Retinal pigment epithelial cell (primary cell): ENCODE measurements at regions not wholly inside any gene's neighbourhood (a gene's known extent, or its start where the extent isn't known, plus 50 kb on each side); places are given as distances from the start of the nearest gene placed in this dataset.

ENCODE experiments used
- DNase-seq: peaks from one replicate; pipeline ENCODE4 v3.0.0-alpha.2; 2010; ENCODE audit warnings: low read depth
- H3K4me3 ChIP-seq: 2 replicates; pipeline ENCODE4 v1.5.1; 2011; ENCODE audit warnings: mild to moderate bottlenecking, low read length, control low read depth, moderate library complexity
- TF ChIP-seq, protein P1 (sequence below): conservative IDR thresholded peaks from 2 replicates; pipeline ENCODE4 v1.5.1; 2011; ENCODE audit warnings: low read depth, low read length, control low read depth, inconsistent platforms

DNA sequence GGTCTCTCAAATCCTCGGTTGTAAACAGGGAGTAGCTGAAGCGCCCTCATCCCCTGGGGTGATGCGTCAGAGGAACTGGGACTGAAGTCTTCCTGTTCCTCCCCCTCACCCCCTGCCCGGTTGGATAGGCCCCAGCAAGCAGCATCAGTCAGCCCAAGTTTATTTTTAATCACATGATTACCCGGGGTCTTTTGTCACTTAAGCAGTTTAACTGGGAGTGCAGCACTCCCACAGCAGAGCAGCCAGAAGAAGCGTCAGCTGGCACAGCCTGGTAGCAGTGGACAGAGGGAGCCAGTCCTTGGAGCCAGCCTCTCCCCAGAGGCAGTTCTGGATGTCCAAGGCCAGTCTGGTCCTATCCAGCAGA is 342.1 kb downstream of the CTTN start:
- no peak overlapping the region for H3K4me3 ChIP-seq
- TF ChIP-seq, protein P1, sequence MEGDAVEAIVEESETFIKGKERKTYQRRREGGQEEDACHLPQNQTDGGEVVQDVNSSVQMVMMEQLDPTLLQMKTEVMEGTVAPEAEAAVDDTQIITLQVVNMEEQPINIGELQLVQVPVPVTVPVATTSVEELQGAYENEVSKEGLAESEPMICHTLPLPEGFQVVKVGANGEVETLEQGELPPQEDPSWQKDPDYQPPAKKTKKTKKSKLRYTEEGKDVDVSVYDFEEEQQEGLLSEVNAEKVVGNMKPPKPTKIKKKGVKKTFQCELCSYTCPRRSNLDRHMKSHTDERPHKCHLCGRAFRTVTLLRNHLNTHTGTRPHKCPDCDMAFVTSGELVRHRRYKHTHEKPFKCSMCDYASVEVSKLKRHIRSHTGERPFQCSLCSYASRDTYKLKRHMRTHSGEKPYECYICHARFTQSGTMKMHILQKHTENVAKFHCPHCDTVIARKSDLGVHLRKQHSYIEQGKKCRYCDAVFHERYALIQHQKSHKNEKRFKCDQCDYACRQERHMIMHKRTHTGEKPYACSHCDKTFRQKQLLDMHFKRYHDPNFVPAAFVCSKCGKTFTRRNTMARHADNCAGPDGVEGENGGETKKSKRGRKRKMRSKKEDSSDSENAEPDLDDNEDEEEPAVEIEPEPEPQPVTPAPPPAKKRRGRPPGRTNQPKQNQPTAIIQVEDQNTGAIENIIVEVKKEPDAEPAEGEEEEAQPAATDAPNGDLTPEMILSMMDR = no peak
- no peak for DNase-seq

DNA sequence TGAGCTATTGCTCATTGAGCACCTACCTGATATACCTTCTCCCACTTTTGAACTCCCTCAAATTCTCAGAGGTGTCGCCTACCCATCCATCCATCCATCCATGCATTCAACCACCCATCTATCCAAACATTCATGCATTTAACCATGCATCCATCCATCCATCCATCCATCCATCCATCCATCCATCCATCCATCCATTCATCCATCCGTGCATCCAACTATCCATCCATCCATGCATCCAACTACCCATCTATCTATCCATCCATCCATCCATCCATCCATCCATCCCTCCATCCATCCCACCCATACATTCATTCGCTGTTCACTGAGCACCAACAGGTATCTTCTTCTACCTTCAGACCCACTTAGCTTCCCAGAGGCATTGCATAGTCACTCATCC is 342.8 kb downstream of the CTTN start:
- no peak for DNase-seq
- TF ChIP-seq, protein P1 = no peak
- no peak overlapping the region for H3K4me3 ChIP-seq

DNA sequence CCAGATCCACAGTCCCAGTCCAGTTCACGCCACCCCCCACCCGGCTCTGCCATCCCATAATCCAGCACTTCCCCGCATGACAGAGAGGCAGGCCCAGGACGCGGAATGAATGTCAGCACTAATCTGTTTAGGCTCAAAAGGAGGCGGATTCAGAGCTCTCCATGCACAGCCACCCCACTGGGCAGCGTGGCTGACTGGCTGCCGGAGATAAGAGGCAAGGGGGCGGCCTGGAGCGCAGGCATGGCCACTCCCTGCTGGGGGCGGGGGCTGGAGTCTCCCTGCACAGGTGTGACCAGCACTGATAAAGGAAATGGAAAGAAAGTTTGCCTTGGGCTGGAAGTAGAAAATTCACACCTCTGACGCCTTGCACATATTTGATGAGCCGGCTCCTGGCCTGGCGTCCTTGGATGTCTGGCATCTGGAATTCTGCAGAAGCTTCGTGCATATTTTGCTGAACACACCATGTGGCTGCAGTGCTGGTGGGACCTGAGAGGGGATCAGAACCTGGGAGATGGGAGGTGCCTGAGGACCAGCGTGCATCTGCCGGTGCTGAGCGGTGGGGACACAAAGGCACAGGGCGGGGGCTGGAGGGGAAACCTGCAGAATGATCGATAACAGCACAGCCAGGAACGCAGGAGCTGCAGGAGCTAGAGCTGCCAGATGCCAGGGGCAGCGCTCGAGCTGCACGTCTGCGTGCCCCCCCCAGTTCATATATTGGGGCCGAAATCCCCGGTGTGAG is 344.4 kb downstream of the CTTN start:
- TF ChIP-seq, protein P1 = no peak
- H3K4me3 ChIP-seq = no peak overlapping the region

DNA sequence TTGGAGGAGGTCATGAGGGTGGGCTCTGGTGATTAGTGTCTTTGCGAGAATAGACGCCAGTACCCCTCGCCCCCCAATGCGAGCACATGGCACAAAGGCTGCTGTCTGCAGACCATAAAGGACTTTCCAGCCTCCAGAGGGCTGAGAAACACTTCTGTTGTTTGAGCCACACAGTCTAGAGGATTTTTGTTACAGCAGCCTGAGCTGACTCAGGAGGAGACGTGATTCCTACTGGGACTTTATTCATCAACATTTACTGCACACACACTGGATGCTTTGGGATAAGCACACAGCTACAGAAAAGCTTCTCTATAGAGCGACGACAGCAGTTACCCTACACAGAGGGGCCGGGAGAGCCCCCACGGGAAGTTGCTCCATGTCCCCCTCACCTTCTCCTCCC is 345.0 kb downstream of the CTTN start:
- TF ChIP-seq, protein P1 = no peak
- H3K4me3 ChIP-seq = no peak overlapping the region
- no peak for DNase-seq

More for the DNA sequence above, 344.4 kb downstream of the CTTN start:
- no peak for DNase-seq

DNA sequence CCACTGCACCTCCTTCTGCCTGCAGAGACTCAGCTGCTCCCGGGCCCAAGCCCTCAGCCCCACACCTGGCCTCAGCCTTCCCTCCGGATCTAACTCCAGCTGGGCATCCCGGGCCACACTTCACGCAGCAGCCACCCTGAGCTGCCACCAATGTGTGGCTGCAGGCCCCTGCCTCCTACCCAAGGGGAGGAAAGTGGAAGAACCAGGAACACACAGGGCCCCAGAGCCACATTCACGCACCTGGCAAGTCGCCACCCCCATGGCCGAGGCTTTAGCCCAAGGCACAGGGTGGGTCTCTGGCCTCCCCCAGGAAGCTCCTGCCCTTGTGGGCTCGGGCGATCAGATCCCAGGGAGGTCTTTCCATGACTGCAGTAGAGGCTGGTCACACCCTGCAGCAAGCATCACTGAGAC is 345.6 kb downstream of the CTTN start:
- TF ChIP-seq, protein P1 = no peak
- no peak for DNase-seq
- no peak overlapping the region for H3K4me3 ChIP-seq

DNA sequence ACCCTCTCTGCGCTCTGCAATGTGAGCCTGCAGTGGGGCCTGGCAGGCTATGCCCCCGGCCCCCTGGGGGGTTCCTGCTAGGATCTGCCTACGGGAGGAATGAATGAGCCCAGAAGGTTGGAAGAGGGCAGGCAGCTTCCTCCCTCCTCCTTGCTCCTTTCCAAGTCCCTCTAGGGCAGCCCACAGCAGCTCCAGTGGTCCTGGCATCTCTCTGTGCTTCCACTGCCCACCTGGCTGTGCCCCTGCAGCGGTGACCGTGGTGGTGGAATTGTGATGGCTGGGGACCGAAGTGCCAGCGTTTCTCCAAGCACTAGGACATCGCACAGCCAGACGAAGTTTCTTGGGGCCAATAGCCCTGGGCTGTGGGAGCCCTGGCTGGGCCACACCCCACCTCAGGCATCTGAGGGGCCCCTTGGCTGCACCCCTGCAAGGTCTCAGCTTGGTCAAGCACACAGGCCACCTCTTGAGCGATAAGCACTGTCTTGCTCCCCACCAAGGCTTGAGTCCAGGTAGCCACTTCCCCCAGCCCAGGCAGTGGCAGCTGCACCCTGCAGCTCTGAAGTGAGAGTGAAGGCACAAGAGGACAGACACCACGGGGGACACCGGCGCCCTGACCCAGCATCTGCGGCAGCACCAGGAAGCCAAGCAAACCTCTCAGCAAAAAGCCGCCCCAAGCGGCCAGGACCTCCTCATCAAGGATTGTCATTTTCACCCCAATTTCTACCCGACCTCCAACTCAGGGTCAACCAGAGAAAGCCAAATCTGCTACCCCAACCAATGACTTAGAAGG is 346.3 kb downstream of the CTTN start:
- no peak for DNase-seq
- TF ChIP-seq, protein P1 = no peak
- no peak overlapping the region for H3K4me3 ChIP-seq

DNA sequence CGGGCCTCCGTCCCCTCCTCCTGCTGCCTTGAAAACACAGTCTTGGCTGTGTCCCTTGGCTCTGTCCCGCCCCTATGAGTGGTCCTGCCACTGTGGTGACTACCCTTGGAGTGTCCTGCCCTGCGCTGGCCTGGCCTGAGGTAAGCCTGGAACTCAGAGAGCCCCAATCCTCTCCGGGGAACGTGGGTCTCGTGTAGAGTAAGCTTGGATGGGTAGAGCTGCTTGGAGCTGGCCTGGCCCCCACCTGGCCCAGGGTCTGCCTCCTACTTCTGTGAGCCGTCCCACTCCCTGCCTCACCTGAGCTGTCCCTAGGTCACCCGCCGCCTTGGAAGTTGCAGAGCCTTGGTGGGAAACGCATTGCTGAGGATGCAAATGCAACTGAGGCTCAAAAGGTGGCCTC is 347.1 kb downstream of the CTTN start:
- H3K4me3 ChIP-seq = no peak overlapping the region
- TF ChIP-seq, protein P1 = no peak
- no peak for DNase-seq
